GM18502 (cell line): ENCODE measurements at regions not wholly inside any gene's neighbourhood (a gene's known extent, or its start where the extent isn't known, plus 50 kb on each side); places are given as distances from the start of the nearest gene placed in this dataset.
"Not testable (repeated sequence)": the region's sequence is repeated elsewhere in the genome, so short reads cannot be mapped to it uniquely, and the experiment has no call there.

Source experiments
- ATAC-seq: cut with Tn5 transposase; IDR thresholded peaks from one replicate; pipeline ENCODE4 v1.9.1; 2021; ENCODE audit warnings: mild to moderate bottlenecking; ENCODE audit not compliant: unreplicated experiment, poor library complexity

DNA sequence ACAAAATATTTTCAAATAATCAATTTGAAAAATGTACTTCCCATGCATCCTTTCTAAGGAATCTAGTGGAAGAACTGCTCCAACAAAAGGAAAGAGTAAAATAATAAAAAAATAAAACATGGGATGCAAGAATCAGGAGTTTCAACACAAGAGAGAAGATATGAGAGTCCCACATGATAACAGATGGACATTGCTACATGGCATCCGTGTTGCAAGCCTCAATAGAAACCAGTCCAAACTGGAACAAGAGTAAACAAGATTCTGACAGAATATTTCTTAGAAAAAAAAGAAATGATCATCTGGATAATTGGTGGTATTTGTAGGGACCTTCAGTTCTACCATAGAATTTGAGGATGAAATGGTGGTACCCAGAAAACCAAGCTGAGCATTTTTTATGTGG is 186.8 kb downstream of the FRK start:
- no peak for ATAC-seq

DNA sequence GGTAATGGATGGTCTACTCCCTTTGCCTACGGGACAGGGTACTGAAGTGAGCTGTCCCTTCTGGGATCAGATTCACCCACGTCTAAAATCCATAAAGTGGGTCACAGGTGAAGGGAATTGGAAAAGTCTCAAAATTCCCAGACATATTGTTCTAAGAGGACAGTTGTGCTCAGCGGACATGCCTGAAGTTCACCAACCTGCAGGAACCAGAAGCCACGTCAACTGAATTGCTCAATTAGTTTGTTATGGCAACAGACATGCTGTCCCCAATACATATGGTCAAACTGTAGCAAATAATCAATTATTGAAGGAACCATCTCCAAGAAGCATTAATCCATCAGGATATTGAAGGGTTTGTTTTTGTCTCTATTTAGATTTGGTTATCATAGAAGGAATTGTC is 190.2 kb downstream of the FRK start:
- ATAC-seq, result no peak

DNA sequence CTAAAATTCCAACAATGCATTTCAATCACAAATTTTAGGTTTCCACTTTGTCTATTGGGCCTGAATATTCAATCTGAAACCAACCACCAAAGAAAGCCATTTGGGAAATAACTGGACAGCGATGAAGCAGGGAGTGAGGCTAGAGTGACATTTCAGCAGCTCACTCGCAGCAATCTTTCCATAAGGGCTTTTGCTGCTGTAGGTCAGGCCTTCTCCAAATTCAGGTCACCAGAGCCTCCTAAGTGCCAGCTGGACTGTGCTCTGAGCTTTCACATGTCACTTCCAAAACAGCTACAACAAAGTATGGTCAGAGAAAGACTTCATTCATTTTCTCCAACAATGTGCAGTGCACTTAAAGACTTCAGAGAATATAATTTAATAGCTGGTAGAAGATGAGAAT is 194.8 kb downstream of the FRK start:
- ATAC-seq, result no peak

DNA sequence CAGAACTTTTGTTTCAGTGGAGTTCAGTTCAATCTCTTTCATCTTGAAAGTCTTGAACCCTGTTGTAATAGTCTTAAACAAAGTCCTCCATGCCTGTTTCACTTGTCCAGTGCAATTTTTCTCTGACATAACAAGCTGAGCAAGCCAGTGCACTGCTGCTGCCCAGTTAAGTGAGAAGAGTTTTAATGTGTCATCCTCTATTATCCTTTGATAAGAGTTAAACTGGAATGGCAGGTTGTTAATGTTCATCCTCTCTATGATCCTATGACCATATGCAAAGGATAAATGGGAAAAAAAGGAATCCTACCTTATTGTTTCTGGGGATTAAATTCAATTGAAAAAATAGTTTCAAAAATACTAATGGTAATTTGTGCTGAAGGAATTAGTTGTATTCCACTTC is 197.5 kb downstream of the FRK start:
- ATAC-seq, result no peak

DNA sequence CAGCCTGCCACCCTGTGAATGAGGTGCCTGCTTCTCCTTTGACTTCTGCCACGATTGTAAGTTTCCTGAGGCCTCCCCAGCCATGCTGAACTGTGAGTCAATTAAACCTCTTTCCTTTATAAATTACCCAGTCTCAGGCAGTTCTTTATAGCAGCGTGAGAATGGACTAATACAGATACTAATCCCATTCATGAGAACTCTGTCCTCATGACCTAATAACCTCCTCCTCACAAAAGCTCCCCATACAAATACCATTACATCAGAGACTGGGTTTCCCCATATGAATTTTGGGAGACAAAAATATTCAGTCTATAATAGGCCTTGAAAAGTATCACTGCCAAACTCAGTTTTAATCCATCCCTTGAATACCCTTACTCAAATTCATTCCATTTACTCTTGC is 199.0 kb downstream of the FRK start:
- ATAC-seq, result not testable (repeated sequence)

DNA sequence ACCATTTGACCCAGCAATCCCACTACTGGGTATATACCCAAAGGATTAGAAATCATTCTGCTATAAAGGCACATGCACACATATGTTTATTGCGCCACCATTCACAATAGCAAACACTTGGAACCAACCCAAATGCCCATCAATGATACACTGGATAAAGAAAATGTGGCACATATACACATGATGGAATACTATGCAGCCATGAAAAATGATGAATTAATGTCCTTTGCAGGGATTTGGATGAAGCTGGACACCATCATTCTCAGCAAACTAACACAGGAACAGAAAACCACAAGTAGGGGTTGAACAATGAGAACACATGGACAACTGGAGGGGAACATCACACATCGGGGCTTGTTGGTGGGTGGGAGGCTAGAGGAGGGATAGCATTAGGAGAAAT is 201.1 kb downstream of the FRK start:
- ATAC-seq, result not testable (repeated sequence)

DNA sequence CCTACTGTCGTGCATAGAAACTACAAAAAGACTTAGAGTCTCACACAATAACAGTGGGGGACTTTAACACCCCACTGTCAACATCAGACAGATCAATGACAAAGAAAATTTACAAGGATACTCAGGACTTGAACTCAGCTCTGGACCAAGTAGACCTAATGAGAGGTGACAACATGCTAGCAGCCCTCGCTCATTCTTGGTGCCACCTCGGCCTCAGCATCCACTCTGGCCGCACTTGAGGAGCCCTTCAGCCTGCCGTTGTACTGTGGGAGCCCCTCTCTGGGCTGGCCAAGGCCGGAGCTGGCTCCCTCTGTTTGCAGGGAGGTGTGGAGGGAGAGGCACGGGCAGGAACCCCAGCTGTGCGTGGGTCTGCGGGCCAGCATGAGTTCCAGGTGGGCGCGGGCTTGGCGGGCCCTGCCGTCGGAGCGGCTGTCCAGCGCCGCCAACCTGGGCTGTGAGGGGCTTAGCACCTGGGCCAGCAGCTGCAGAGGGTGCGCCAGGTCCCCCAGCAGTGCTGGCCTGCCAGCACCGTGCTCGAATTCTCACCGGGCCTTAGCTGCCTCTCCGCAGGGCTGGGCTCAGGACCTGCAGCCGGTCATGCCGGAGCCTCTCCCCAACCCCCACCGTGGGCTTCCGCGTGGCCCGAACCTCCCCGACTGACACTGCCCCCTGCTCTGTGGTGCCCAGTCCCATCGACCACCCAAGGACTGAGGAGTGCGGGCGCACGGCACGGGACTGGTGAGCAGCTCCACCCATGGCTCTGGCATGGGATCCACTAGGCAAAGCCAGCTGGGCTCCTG is 205.6 kb downstream of the FRK start:
- ATAC-seq, result no peak

DNA sequence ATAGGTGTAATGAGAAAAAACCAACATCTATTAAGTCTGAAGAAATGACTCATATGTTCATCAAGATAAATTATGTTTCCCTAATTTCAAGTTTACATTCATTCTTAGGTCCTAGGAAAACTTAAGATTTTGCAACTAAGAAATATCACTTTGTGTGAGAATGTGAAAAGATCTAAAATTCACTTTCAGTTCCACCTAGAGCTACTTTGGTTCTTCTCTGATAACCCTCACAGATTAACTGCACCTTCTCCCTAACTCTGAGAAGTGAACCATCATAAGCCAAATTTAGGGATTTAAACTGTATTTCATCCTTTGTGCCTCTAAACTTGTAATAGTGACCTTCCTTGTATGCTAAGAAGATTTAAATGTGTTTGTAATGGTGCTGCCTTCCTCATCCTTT is 213.0 kb downstream of the FRK start:
- ATAC-seq, result no peak

DNA sequence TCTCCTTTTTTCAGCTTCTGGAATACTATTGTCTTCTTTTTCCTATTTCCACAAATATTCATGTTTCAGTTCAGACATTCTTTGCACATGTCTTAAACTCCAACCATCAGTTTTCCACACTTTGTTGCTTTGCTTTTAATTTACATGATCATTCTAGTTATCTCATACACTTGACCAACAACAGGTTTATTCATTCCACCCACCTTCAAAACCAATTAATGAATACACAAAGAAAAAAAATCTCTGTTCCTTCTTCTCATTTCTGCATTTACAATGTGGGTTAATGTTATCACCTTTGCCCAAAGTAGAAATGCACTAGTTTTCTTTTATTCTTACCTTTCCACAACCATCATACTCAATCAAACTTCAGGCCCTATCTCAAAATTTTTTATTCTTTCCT is 216.7 kb downstream of the FRK start:
- ATAC-seq, result no peak

DNA sequence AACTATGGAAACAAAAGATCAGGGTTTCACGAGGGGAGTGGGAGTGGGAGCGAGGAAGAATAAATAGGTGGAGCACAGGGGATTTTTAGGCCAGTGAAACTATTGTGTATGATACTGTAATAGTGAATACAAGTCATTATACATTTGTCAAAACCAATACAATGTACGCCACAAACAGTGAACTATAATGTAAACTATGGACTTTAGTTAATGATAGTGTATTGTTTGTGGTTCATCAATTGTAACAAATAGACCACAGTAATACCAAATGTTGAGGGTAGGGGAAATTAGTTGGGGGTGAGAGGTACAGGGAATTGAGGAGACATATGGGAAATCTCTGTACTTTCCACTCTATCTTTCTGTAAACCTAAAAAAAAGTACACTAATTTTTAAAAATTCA is 218.4 kb downstream of the FRK start:
- ATAC-seq, result no peak

DNA sequence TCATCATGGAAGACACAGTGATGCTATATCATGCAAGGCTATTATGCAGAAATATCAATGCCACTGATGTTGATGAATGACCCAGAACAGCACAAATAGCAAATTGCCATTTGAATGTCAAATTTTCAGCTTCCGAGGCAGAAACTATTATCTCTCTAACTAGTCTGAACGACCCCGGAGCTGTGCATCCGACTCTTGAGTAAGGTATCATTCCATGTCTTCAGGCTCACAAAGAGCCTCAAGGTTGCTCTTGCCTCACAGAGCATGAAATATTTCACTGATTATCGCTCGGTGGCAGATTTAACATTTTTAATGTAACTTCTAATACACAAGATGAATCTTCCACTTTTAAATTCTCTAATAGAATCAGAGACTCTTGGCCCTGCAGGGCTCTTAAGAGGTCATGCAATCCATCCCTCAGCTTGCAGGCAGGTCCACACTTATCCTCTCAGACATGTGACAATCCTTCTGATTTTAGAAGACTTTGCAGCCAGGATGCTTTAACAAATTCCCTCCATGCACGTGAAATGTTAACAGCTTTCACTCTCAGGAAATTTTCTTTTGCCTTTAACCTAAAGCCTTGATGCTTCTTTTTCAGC is 221.0 kb downstream of the FRK start:
- ATAC-seq, result no peak

DNA sequence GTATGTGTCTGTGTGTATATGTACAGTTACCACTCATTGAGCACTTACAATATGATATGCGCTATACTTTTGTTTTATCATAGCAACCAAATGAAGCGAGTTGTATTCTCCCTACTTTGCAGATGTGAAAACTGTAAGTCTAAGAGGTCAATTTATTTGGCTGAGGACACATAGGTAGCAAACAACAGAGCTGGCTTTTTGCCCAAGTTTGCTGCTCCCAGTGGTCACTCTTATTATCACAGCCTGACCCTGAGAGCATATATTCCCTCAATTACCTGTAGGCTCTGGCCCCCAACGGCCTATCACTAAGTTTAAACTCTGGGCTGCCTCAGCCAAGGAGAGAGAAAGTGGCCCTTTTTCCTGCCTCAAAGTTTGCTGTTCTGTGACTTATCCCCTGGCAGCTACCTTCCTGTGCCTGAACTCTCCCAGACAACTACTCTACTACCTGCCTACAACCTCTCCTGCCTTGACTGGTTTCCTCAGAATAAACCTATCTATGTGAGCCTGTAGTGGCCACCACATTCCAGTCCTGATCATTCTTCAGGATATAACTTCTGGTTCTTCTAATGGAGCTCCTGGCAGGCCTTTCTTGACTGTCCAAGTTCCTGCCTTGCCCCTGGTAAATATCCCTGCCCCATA is 221.8 kb downstream of the FRK start:
- peak; percentile 97 for ATAC-seq

DNA sequence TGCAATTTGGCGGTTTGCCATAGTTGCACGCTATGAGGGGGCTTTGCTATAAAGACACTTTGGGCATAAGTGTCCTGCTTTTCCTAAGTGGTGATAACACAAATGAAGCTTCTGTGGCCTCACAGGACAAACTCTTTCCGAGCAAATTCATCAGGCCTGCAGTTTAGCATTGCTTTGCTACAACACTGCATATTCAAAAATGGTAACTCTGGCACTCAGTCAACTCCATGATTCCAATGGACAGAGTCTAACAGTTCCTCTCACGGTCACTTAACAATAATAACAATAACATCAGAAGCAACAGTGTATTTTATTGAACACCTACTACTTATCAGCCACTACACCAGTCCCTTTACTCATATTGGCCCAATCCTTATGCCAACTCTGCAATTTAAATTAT is 222.5 kb downstream of the FRK start:
- ATAC-seq, result peak; percentile 4

DNA sequence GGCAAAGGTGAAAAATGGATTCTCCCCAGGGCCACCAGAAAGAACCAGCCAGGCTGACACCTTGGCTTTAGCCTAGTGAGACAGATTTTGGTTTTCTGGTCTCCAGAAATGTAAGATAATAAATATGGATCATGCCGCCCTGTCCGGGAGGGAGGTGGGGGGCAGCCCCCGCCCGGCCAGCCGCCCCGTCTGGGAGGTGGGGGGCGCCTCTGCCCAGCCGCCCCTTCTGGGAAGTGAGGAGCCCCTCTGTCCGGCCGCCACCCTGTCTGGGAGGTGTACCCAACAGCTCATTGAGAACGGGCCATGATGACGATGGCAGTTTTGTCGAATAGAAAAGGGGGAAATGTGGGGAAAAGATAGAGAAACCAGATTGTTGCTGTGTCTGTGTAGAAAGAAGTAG is 224.3 kb downstream of the FRK start:
- not testable (repeated sequence) for ATAC-seq

DNA sequence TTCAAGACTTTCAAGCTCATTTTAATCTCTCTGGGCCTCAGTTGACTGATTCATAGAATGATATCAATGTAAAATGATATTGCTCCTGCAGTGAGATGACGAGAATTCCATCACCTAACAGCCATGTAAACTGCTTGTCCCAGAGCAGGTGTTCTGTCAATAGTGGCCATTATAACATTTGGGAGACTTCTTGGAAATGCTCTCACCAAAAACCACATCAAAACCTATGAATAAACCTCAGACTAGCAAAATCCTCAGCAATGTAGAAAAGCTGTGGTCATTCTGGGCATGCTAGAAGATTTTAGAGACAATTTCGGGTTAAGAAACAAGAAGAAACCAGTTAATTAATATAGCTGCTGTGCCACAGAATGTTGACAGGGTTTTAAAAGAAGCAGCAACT is 225.4 kb downstream of the FRK start:
- no peak for ATAC-seq

DNA sequence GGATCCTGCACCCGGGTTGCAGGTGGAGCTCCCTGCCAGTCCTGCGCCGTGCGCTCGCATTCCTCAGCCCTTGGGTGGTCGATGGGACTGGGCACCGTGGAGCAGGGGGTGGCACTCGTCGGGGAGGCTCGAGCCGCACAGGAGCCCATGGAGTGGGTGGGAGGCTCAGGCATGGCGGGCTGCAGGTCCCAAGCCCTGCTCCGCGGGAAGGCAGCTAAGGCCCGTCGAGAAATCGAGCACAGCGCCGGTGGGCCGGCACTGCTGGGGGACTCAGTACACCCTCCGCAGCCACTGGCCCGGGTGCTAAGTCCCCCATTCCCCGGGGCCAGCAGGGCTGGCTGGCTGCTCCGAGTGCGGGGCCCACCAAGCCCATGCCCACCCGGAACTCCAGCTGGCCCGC is 226.1 kb downstream of the FRK start:
- not testable (repeated sequence) for ATAC-seq

DNA sequence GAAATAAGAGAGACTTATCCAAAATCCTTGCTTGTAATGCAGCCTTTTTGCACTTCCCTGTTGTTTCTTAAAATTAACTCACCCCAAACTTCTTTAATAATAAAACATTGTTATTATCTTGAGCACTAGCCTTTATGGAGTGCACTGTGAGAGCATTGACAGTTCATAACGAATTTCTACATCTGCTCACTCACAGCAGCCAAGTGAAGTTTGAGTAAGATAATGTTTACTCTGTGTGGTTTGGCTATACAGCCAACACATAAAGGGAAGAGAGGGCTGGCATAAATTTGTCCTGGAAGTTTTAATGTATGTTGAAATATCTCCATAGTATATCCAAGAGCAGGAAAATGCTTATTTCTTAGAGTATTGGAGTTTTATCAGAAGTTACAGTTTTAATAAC is 227.9 kb downstream of the FRK start:
- ATAC-seq, result no peak

DNA sequence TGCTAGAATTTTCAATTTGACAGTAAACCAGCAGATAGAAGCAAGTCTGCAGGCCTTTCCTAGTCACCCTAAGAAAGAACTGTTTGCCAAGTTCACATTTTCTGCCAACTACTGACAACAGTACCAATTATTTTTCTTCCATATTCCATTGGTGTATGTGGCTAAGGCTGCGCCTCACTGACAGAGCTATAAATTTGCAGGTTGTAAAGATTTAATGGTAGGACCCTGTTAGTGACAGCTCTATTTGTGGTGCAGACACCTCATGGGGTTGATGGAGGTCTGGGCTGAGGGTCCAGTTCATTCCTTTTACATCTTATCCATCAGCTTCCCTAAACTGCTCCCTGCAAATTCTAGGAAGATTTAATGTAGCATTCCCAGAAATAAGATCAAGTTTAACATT is 228.5 kb downstream of the FRK start:
- ATAC-seq, result no peak

DNA sequence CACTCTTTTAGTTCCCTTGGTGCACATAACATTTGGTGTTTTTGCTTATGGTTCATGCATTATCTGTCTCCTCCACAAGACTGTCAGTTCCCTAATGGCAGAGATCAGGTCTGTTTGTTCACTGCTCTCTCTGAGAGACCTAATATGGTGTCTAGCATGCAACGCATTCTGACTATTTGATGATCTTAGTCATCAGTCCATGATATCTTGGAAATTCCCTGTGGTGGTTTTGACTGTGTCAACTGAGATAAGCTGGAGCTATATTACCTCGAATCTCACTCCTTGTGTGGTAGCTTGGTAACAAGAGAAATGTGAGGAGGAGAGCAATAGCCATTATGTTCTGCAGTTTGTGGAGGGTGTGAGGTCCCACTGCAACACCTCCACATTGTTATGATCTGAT is 229.8 kb downstream of the FRK start:
- peak; percentile 65 for ATAC-seq

DNA sequence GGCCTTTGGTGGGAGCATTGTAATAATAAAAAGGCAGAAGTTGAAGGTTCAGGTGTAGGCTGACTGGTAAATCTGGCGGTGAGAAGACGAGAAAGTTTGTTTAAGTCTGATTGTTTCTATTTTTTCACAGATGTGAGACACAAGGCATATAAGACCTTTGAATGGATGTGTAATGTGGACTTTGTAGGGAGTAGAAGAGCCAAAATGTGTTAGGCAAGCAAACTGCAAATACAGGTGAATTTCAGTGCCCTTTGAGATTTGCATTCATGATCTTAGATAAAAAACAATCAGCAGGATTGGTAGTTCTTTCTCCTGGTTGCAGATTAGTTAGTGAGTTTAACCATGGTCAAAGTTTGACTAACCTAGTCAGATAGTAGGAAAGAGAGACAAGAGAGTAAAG is 238.9 kb downstream of the FRK start:
- no peak for ATAC-seq

DNA sequence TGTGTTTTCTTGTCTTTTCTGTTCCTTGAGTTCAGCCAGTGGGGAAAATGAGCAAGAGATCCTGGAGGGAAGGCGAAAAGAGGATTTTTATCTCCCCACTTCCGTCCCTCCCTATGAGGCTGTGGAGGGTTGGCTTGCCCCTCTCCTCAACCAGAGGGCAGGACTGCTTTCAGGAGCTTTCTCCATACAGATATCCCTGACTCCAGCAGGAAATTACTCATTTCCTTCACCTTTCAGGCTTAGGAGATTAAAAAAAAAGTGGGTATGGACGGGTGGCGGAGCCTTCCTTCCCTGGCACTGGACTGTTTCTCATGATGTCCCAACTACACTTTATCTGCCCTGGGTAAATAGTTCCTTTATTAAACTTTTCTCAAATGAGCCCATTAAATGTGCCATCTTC is 241.2 kb downstream of the FRK start:
- ATAC-seq, result no peak

DNA sequence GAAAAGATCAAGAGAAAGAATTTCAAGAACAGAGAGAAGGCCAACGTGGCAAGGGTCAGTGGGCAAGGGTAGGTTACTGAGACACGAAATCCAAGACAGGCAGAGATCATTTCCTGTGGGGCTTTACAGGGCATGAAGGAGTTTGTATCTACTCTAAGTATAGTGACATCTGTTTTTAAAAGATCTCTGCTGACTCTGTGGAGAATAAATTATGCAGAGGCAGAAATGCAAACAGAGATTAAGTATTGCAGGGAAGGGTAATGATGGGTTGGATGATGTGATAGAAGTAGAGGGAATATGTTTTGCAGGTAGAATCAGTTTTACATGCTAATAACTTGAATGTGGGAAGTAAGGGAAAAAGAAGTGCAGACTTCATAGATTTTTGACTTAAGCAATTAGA is 243.5 kb downstream of the FRK start:
- no peak for ATAC-seq
